H1 (cell line): ENCODE measurements at regions not wholly inside any gene's neighbourhood (a gene's known extent, or its start where the extent isn't known, plus 50 kb on each side); places are given as distances from the start of the nearest gene placed in this dataset.

ENCODE experiments used
- CTCF ChIA-PET: fragments of 300-600 bp; sonication (Branson Sonifier 250); formaldehyde crosslinking; loops from one replicate; lab custom pipeline; 2021; ENCODE audit not compliant: partially characterized antibody; lab: Charles Lee
- POLR2A ChIA-PET: fragments of 300-600 bp; sonication (Branson Sonifier 250); formaldehyde crosslinking; loops from one replicate; lab custom pipeline; 2021; ENCODE audit warnings: inconsistent platforms; ENCODE audit not compliant: partially characterized antibody; lab: Charles Lee
- DNase-seq, 2 experiments: peaks; one replicate each; pipeline versions ENCODE4 v3.0.0 to v3.0.0-alpha.2; 2010 to 2022; ENCODE audit warnings: low spot score in 2 of 2, low read depth in 1 of 2, mixed read lengths in 1 of 2
- FAIRE-seq: peaks from 2 replicates; lab custom pipeline; 2011; peaks lifted over from hg19 to GRCh38; lab: Jason Lieb, UNC
- H2AFZ ChIP-seq: 2 replicates; pipeline ENCODE4 v1.8.1; 2012; ENCODE audit warnings: low read length, inconsistent platforms
- H2AK5ac ChIP-seq: 2 replicates; pipeline ENCODE4 v1.6.1; 2013; ENCODE audit warnings: low read depth, low read length
- H2BK120ac ChIP-seq: replicated peaks from 2 replicates; pipeline ENCODE3; 2013; ENCODE audit warnings: low read depth, low read length, inconsistent platforms
- H2BK12ac ChIP-seq: 2 replicates; pipeline ENCODE4 v1.6.1; 2013; ENCODE audit warnings: low read depth, low read length
- H2BK15ac ChIP-seq: 2 replicates; pipeline ENCODE4 v1.6.1; 2013; ENCODE audit warnings: low read length
- H2BK20ac ChIP-seq: 2 replicates; pipeline ENCODE4 v1.6.1; 2013; ENCODE audit warnings: low read length
- H2BK5ac ChIP-seq: 2 replicates; pipeline ENCODE4 v1.6.1; 2013; ENCODE audit warnings: low read depth, low read length
- H3K14ac ChIP-seq: 2 replicates; pipeline ENCODE4 v1.6.1; 2013; ENCODE audit warnings: inconsistent platforms; ENCODE audit not compliant: insufficient read length
- H3K18ac ChIP-seq: 2 replicates; pipeline ENCODE4 v1.6.1; 2013; ENCODE audit warnings: low read length; ENCODE audit errors: extremely low read depth
- H3K23ac ChIP-seq: 2 replicates; pipeline ENCODE4 v1.6.1; 2013; ENCODE audit warnings: inconsistent platforms; ENCODE audit not compliant: insufficient read length
- H3K23me2 ChIP-seq: 2 replicates; pipeline ENCODE4 v1.6.1; 2013; ENCODE audit warnings: low read depth, low read length
- H3K27ac ChIP-seq: 2 replicates; pipeline ENCODE4 v1.6.1; 2011; ENCODE audit warnings: low read depth, low read length, inconsistent platforms
- H3K27me3 ChIP-seq, 4 experiments: replicated peaks in 1 of 4; 1 replicate in 1 of 4; 2 replicates in 3 of 4; pipeline versions ENCODE4 v1.6.1 to v1.8.1; 2011 to 2013; ENCODE audit warnings: low read length in 3 of 4, mild to moderate bottlenecking in 3 of 4, inconsistent platforms in 2 of 4, mixed read lengths in 2 of 4, moderate library complexity in 1 of 4; ENCODE audit not compliant: control insufficient read depth in 3 of 4, insufficient read depth in 3 of 4; ENCODE audit errors: extremely low read depth in 1 of 4
- H3K36me3 ChIP-seq, 4 experiments: 2 replicates each; pipeline versions ENCODE4 v1.6.1 to v1.8.1; 2011 to 2013; ENCODE audit warnings: mild to moderate bottlenecking in 4 of 4, low read length in 3 of 4, moderate library complexity in 2 of 4, control low read depth in 1 of 4, inconsistent platforms in 1 of 4; ENCODE audit not compliant: insufficient read depth in 4 of 4, control insufficient read depth in 2 of 4
- H3K4ac ChIP-seq: replicated peaks from 2 replicates; pipeline ENCODE3; 2013; ENCODE audit warnings: low read length, low read depth, mixed read lengths, inconsistent platforms; ENCODE audit not compliant: insufficient read length
- H3K4me1 ChIP-seq, 4 experiments: replicated peaks in 1 of 4; 1 replicate in 1 of 4; 2 replicates in 3 of 4; pipeline versions ENCODE4 v1.6.1 to v1.8.1; 2011 to 2013; ENCODE audit warnings: low read length in 3 of 4, inconsistent platforms in 2 of 4, mixed read lengths in 1 of 4; ENCODE audit not compliant: insufficient read depth in 4 of 4, control insufficient read depth in 3 of 4
- H3K4me2 ChIP-seq, 2 experiments: 2 replicates each; pipeline versions ENCODE4 v1.6.1 to v1.8.1; 2011 to 2013; ENCODE audit warnings: low read depth in 2 of 2, low read length in 2 of 2, control low read depth in 1 of 2, inconsistent platforms in 1 of 2, mild to moderate bottlenecking in 1 of 2; ENCODE audit not compliant: insufficient read depth in 1 of 2
- H3K4me3 ChIP-seq, 4 experiments: fragments of 200-600, 300-600 bp in 1 of 4; sonication (generic), shearing (Covaris generic), sonication (Bioruptor Twin) in 1 of 4; 2 replicates each; pipeline versions ENCODE4 v1.5.1 to v1.8.1; 2011 to 2016; ENCODE audit warnings: low read length in 4 of 4, low read depth in 3 of 4, control low read depth in 2 of 4, inconsistent platforms in 2 of 4, mild to moderate bottlenecking in 2 of 4, mixed read lengths in 1 of 4, moderate library complexity in 1 of 4; ENCODE audit not compliant: insufficient read depth in 2 of 4; ENCODE audit errors: extremely low read depth in 1 of 4
- H3K56ac ChIP-seq: replicated peaks from 2 replicates; pipeline ENCODE3; 2013; ENCODE audit warnings: low read depth, mild to moderate bottlenecking, mixed read lengths, low read length, inconsistent platforms; ENCODE audit not compliant: insufficient read length
- H3K79me1 ChIP-seq: 2 replicates; pipeline ENCODE4 v1.6.1; 2013; ENCODE audit warnings: low read depth, low read length, control low read depth
- H3K79me2 ChIP-seq, 2 experiments: 2 replicates each; pipeline versions ENCODE4 v1.6.1 to v1.8.1; 2012 to 2013; ENCODE audit warnings: low read length in 2 of 2, mild to moderate bottlenecking in 2 of 2, inconsistent platforms in 1 of 2; ENCODE audit not compliant: insufficient read depth in 2 of 2, control insufficient read depth in 1 of 2
- H3K9ac ChIP-seq, 4 experiments: replicated peaks in 1 of 4; 1 replicate in 1 of 4; 2 replicates in 3 of 4; pipeline versions ENCODE4 v1.6.1 to v1.8.1; 2011 to 2013; ENCODE audit warnings: low read depth in 3 of 4, low read length in 3 of 4, control low read depth in 2 of 4, mild to moderate bottlenecking in 2 of 4, moderate library complexity in 2 of 4, inconsistent platforms in 1 of 4; ENCODE audit errors: extremely low read depth in 1 of 4
- H3K9me3 ChIP-seq, 2 experiments: 2 replicates each; pipeline versions ENCODE4 v1.6.1 to v1.8.1; 2012 to 2013; ENCODE audit warnings: mild to moderate bottlenecking in 2 of 2, moderate library complexity in 2 of 2, control low read depth in 1 of 2, inconsistent platforms in 1 of 2, low read depth in 1 of 2, low read length in 1 of 2, mixed read lengths in 1 of 2; ENCODE audit not compliant: insufficient read depth in 2 of 2
- H4K20me1 ChIP-seq, 2 experiments: replicated peaks in 1 of 2; 2 replicates each; pipeline versions ENCODE3 to v1.8.1; 2011 to 2013; ENCODE audit warnings: inconsistent platforms in 2 of 2, low read length in 2 of 2, mild to moderate bottlenecking in 1 of 2; ENCODE audit not compliant: insufficient read depth in 2 of 2, control insufficient read depth in 1 of 2
- H4K5ac ChIP-seq: 2 replicates; pipeline ENCODE4 v1.6.1; 2013; ENCODE audit warnings: low read length, low read depth, mixed read lengths, inconsistent platforms; ENCODE audit not compliant: insufficient read length
- H4K8ac ChIP-seq: 2 replicates; pipeline ENCODE4 v1.8.0; 2013; ENCODE audit warnings: mild to moderate bottlenecking, moderate library complexity, low read length, inconsistent platforms; ENCODE audit not compliant: insufficient read depth; ENCODE audit errors: extremely low read depth
- H4K91ac ChIP-seq: replicated peaks from 2 replicates; pipeline ENCODE3; 2013; ENCODE audit warnings: low read length, mixed read lengths, inconsistent platforms; ENCODE audit not compliant: insufficient read length
- BRCA1 ChIP-seq: IDR thresholded peaks from 2 replicates; pipeline ENCODE4 v1.6.1; 2012; ENCODE audit warnings: low read depth, low read length, improper control_type of control experiment
- CEBPB ChIP-seq: IDR thresholded peaks from 2 replicates; pipeline ENCODE4 v1.6.1; 2012; ENCODE audit warnings: low read depth, low read length
- CREB1 ChIP-seq: IDR thresholded peaks from 2 replicates; pipeline ENCODE4 v1.6.1; 2012; ENCODE audit warnings: inconsistent platforms
- EZH2 ChIP-seq: fragments of 200-600 bp; sonication (generic); IDR thresholded peaks from 2 replicates; pipeline ENCODE4 v1.7.1; 2012; ENCODE audit warnings: low read depth, mild to moderate bottlenecking, moderate library complexity, low read length, inconsistent platforms; ENCODE audit not compliant: severe bottlenecking
- FOSL1 ChIP-seq: IDR thresholded peaks from 2 replicates; pipeline ENCODE4 v1.6.1; 2011; ENCODE audit warnings: mild to moderate bottlenecking, low read depth, low read length, moderate library complexity; ENCODE audit not compliant: insufficient read depth
- GABPA ChIP-seq: IDR thresholded peaks from 2 replicates; pipeline ENCODE4 v1.6.1; 2011; ENCODE audit warnings: mild to moderate bottlenecking, low read length, moderate library complexity, borderline replicate concordance; ENCODE audit not compliant: insufficient read depth
- KDM5A ChIP-seq: fragments of 200-600 bp; IDR thresholded peaks from 2 replicates; pipeline ENCODE4 v1.7.1; 2012; ENCODE audit warnings: mild to moderate bottlenecking, low read length, inconsistent platforms, mixed read lengths
- MAFK ChIP-seq: IDR thresholded peaks from 2 replicates; pipeline ENCODE4 v1.6.1; 2012; ENCODE audit warnings: low read depth, mild to moderate bottlenecking, improper control_type of control experiment, low read length
- RBBP5 ChIP-seq: IDR thresholded peaks from 2 replicates; pipeline ENCODE4 v1.7.1; 2012; ENCODE audit warnings: low read depth, mild to moderate bottlenecking, inconsistent platforms, low read length, moderate library complexity, borderline replicate concordance
- RFX5 ChIP-seq: IDR thresholded peaks from 2 replicates; pipeline ENCODE4 v1.6.1; 2011; ENCODE audit warnings: low read depth, low read length, improper control_type of control experiment, borderline replicate concordance
- RNF2 ChIP-seq: fragments of 200-900, 300-1000 bp; sonication (generic); IDR thresholded peaks from 2 replicates; pipeline ENCODE4 v1.7.1; 2016; ENCODE audit warnings: borderline replicate concordance, low read depth, mild to moderate bottlenecking, antibody characterized with exemption, low read length; ENCODE audit not compliant: poor library complexity, severe bottlenecking; ENCODE audit errors: missing control alignments
- SAP30 ChIP-seq: fragments of 300-600 bp; sonication (generic); IDR thresholded peaks from 2 replicates; pipeline ENCODE4 v1.7.1; 2012; ENCODE audit warnings: low read length, moderate library complexity, mild to moderate bottlenecking, inconsistent platforms; ENCODE audit not compliant: insufficient read depth, insufficient replicate concordance
- SP1 ChIP-seq: IDR thresholded peaks from 2 replicates; pipeline ENCODE4 v1.6.1; 2011; ENCODE audit warnings: low read depth, low read length
- TAF7 ChIP-seq: optimal IDR thresholded peaks from 2 replicates; pipeline ENCODE3; 2011; ENCODE audit warnings: low read depth, mild to moderate bottlenecking, inconsistent platforms, low read length, moderate library complexity, borderline replicate concordance
- TEAD4 ChIP-seq: IDR thresholded peaks from 2 replicates; pipeline ENCODE4 v1.6.1; 2012; ENCODE audit warnings: low read depth, low read length, inconsistent platforms, mixed read lengths
- WGBS, 2 experiments: shearing (Covaris generic) in 1 of 2; methylation state at CpG; one replicate each; pipeline versions ENCODE4 v1.1.6 to v1.1.7; 2013 to 2015; ENCODE audit warnings: low lambda C conversion rate in 2 of 2, mixed read lengths in 2 of 2, inconsistent platforms in 1 of 2, low coverage in 1 of 2, missing lambda C conversion rate in 1 of 2; ENCODE audit not compliant: insufficient replicate concordance in 2 of 2, insufficient coverage in 1 of 2, insufficient read length in 1 of 2; ENCODE audit errors: extremely low coverage in 1 of 2, missing lambda C conversion rate in 1 of 2; 5-methylcytosine and 5-hydroxymethylcytosine counted together

- Histone ChIP-seq H3K4me3 (no peak overlapping the region), H3K9ac (no peak overlapping the region), H3K27me3 (no peaks in the 10 kb centered on the region), H4K5ac (no peak overlapping the region), H3K56ac (no peak overlapping the region), H3K79me2 (no peaks in the 10 kb centered on the region), H3K27ac (no peak overlapping the region), H3K4me1 (no peaks in the 10 kb centered on the region), H4K20me1 (no peaks in the 10 kb centered on the region), H3K14ac (no peak overlapping the region), H2AFZ (no peak overlapping the region), H2BK20ac (no peak overlapping the region), H4K91ac (no peak overlapping the region), H2AK5ac (no peak overlapping the region), H2BK5ac (no peak overlapping the region), H4K8ac (no peak overlapping the region), H3K23me2 (no peaks in the 10 kb centered on the region; the same call in 1 of the 2 replicates), H3K23ac (no peak overlapping the region), H2BK120ac (no peak overlapping the region), H3K9me3 (peaks cover 3 to 7% of the 10 kb centered on the region in 2 experiments; a peak in 3 of 4 replicates), H3K4me2 (no peak overlapping the region), H3K79me1 (no peaks in the 10 kb centered on the region), H3K18ac (no peak overlapping the region), H2BK15ac (no peak overlapping the region), H2BK12ac (no peak overlapping the region), H3K4ac (no peak overlapping the region), H3K36me3 (no peaks in the 10 kb centered on the region)
- WGBS, 2 experiments = 90% methylated on average over 2 of the region's 2 CpGs; no CpG with 5 or more reads in 1 of the 2 experiments
- TF ChIP-seq RFX5 (no peak), RBBP5 (no peak), TEAD4 (no peak), GABPA (no peak), CEBPB (no peak), MAFK (no peak), RNF2 (no peak), SAP30 (no peak), KDM5A (no peak), BRCA1 (no peak), SP1 (no peak), TAF7 (no peak), EZH2 (no peak), FOSL1 (no peak), CREB1 (no peak)
- CTCF ChIA-PET = interaction anchor here (1.4 to 1.5 kb wide), 2 partner anchors 13 kb away, joined by 7 read pairs; no protein-coding TSS in a partner anchor
- POLR2A ChIA-PET = no interaction called here
- FAIRE-seq (no peak), DNase-seq (no peak)
Observed at GRCh38 chr6:140039364-140039763, 664.9 kb upstream of the CITED2 start.
